ENCODE measurements at regions not wholly inside any gene's neighbourhood (a gene's known extent, or its start where the extent isn't known, plus 50 kb on each side); places are given as distances from the start of the nearest gene placed in this dataset.

DNA sequence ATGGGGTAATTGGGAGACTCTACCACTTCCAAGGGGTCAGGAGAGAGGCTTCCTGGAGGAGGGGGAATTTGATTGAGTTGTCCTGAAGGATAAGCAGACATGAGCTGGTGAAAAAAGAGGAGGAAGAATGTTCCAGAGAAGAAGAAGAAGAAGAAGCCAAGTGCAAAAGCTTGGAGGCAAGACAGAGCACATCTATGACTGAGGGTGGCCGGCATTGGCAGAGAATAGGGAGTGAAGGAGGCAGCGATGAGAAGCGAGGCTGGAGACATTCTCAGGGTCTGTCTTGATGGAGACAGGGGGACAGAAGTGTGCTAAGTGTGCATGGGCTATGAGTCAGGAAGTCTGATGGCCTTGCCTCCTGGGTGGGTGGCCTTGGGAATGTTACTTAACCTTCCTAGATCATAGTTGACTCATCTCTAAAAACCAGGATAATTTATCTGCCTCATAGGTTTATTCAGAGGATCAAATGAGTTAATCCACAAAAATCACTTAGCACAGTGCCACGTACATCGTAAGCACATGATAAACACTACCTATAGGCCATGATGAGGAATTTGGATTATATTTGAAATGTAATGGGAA, 171.7 kb downstream of the ABCC12 start:
- TF ChIP-seq, protein P1, sequence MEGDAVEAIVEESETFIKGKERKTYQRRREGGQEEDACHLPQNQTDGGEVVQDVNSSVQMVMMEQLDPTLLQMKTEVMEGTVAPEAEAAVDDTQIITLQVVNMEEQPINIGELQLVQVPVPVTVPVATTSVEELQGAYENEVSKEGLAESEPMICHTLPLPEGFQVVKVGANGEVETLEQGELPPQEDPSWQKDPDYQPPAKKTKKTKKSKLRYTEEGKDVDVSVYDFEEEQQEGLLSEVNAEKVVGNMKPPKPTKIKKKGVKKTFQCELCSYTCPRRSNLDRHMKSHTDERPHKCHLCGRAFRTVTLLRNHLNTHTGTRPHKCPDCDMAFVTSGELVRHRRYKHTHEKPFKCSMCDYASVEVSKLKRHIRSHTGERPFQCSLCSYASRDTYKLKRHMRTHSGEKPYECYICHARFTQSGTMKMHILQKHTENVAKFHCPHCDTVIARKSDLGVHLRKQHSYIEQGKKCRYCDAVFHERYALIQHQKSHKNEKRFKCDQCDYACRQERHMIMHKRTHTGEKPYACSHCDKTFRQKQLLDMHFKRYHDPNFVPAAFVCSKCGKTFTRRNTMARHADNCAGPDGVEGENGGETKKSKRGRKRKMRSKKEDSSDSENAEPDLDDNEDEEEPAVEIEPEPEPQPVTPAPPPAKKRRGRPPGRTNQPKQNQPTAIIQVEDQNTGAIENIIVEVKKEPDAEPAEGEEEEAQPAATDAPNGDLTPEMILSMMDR (conservative IDR thresholded peaks at IDR 0.05 in 1 of 2, IDR thresholded peaks at IDR 0.05 in 1 of 2; ENCODE audit: low read depth in 1 of 2, low read length in 2 of 2), result no peak
- no peak for TF ChIP-seq EZH2 (IDR thresholded peaks at IDR 0.05; ENCODE audit: low read length, missing control alignments)

All from fibroblast of lung (primary cell).